HG02885 (cell line): ENCODE measurements at regions not wholly inside any gene's neighbourhood (a gene's known extent, or its start where the extent isn't known, plus 50 kb on each side); places are given as distances from the start of the nearest gene placed in this dataset.

Experiments
- ATAC-seq: cut with Tn5 transposase; IDR thresholded peaks from one replicate; pipeline ENCODE4 v1.9.1; 2021; ENCODE audit warnings: mild to moderate bottlenecking; ENCODE audit not compliant: unreplicated experiment, poor library complexity

- no peak for ATAC-seq
Measured at GRCh38 chr5:133839090-133839489, 129.3 kb downstream of the C5orf15 start.

GRCh38 chr5:133838286-133838685, 130.1 kb downstream of the C5orf15 start:
- no peak for ATAC-seq

GRCh38 chr5:133831491-133832224, 136.8 kb downstream of the C5orf15 start:
- ATAC-seq: no peak

- ATAC-seq: no peak
Measured at GRCh38 chr5:133830911-133831310, 137.5 kb downstream of the C5orf15 start.

GRCh38 chr5:133830281-133830680, 138.1 kb downstream of the C5orf15 start:
- no peak for ATAC-seq

- no peak for ATAC-seq
Measured at GRCh38 chr5:133829786-133830185, 138.6 kb downstream of the C5orf15 start.

GRCh38 chr5:133828722-133829121, 139.7 kb downstream of the C5orf15 start:
- no peak for ATAC-seq

- no peak for ATAC-seq
Measured at GRCh38 chr5:133827830-133828229, 140.6 kb downstream of the C5orf15 start.

GRCh38 chr5:133827011-133827410, 141.4 kb downstream of the C5orf15 start:
- no peak for ATAC-seq

- ATAC-seq: no peak
Measured at GRCh38 chr5:133825631-133826289, 142.7 kb downstream of the C5orf15 start.

- ATAC-seq: peak; percentile 91
Measured at GRCh38 chr5:133824661-133825254, 143.7 kb downstream of the C5orf15 start.

- no peak for ATAC-seq
Measured at GRCh38 chr5:133821889-133822288, 146.5 kb downstream of the C5orf15 start.

GRCh38 chr5:133821311-133821741, 147.1 kb downstream of the C5orf15 start:
- no peak for ATAC-seq

- ATAC-seq: no peak
Measured at GRCh38 chr5:133820507-133820906, 147.9 kb downstream of the C5orf15 start.

GRCh38 chr5:133819977-133820471, 148.4 kb downstream of the C5orf15 start:
- ATAC-seq: no peak

- ATAC-seq: no peak
Measured at GRCh38 chr5:133818869-133819600, 149.4 kb downstream of the C5orf15 start.

- ATAC-seq: no peak
Measured at GRCh38 chr5:133818031-133818431, 150.4 kb downstream of the C5orf15 start.

GRCh38 chr5:133817456-133817855, 151.0 kb downstream of the C5orf15 start:
- ATAC-seq: no peak

- no peak for ATAC-seq
Measured at GRCh38 chr5:133816791-133817190, 151.6 kb downstream of the C5orf15 start.

GRCh38 chr5:133814152-133814551, 154.3 kb downstream of the C5orf15 start:
- no peak for ATAC-seq

- no peak for ATAC-seq
Measured at GRCh38 chr5:133811168-133811567, 157.3 kb downstream of the C5orf15 start.
